ENCODE measurements at regions not wholly inside any gene's neighbourhood (a gene's known extent, or its start where the extent isn't known, plus 50 kb on each side); places are given as distances from the start of the nearest gene placed in this dataset.

DNA sequence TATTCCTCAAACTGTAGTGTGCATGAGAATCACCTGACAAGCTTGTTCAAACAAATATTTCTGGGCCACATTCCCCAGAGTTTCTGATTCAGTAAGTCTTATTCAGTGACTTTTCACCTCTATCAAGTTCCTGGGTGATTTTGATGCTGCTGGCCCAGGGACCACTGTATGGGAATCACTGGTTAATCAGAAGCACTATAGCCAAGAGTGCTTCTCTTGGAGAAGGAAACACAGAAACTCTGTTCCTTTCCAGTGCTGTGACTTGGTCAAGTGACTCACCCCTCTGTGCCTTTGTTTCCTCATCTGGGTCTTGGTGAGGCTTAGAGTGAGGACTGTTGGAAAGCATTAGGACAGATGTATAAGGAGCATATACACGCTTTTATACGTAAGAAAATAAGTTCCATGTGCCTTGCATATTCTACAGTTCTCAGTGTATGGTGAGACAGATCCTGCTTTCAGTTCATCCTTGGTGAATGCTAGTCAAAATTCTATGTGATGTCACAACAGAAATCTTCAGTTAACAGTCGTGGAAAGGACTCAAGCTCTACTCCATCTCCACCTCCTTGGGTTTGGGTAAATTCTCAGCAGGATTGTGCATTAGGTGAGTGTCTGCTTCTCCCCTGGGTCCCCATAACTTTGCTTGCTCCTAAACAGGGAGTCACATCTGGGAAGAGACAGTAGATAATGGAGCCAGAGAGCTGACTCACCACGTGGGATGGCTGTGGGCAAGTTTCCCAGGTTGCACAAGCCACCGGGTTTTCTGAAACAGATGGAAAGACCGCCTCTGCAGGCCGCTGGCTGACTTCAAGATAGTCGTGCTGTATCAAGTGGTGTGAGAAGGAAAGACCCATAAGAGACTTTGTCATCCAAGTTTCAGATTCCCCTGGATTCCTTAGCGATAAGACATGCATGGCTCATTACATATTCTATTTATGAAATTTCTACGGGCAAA, 117.0 kb downstream of the NXNL2 start:
- TF ChIP-seq, protein P1, sequence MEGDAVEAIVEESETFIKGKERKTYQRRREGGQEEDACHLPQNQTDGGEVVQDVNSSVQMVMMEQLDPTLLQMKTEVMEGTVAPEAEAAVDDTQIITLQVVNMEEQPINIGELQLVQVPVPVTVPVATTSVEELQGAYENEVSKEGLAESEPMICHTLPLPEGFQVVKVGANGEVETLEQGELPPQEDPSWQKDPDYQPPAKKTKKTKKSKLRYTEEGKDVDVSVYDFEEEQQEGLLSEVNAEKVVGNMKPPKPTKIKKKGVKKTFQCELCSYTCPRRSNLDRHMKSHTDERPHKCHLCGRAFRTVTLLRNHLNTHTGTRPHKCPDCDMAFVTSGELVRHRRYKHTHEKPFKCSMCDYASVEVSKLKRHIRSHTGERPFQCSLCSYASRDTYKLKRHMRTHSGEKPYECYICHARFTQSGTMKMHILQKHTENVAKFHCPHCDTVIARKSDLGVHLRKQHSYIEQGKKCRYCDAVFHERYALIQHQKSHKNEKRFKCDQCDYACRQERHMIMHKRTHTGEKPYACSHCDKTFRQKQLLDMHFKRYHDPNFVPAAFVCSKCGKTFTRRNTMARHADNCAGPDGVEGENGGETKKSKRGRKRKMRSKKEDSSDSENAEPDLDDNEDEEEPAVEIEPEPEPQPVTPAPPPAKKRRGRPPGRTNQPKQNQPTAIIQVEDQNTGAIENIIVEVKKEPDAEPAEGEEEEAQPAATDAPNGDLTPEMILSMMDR (IDR thresholded peaks at IDR 0.05): peak in 1 of 4 experiments; percentile 24
- TF ChIP-seq POLR2A (IDR thresholded peaks at IDR 0.05) (no peak), POLR2AphosphoS5 (IDR thresholded peaks at IDR 0.05) (peak; percentile 87), EP300 (IDR thresholded peaks at IDR 0.05) (no peak)
- Histone ChIP-seq H3K27me3 (no peaks in the 10 kb centered on the region), H3K27ac (peak overlapping the region in 3 of 4 donors; percentile 55 to 70 (median 55)), H3K9me3 (no peaks in the 10 kb centered on the region), H3K36me3 (no peaks in the 10 kb centered on the region), H3K4me1 (peaks cover 0 to 33% (median 8%) of the 10 kb centered on the region in 3 donors), H3K4me3 (no peak overlapping the region)
- ATAC-seq: peak; percentile 94
- WGBS, 2 donors (ENCODE audit: low coverage in 1 of 2): 37 to 43% methylated on average over 8 to 10 of the region's 10 CpGs

DNA sequence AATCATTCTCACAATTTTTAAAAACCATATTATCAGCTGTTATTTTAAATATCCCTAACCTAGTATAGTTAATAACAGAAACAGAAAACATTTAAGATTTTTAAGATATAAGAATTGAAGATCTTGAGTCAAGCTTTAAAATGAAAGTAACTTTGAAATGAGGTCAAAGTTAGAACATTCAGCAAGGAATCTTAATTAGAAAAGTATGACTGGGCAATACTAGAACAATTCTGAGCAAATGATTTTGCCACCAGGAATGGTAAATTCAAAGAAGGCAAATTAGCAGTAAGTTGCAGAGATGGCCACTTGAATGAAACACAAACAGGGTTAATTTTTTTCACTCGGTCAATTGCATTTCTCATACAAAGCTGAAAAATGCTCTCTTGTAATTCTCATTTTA, 117.9 kb downstream of the NXNL2 start:
- WGBS, 2 donors (ENCODE audit: low coverage in 1 of 2): 40 to 42% methylated on average over 1 of the region's 1 CpG
- no peaks in the 10 kb centered on the region for H3K9me3 ChIP-seq
- H3K4me3 ChIP-seq: no peak overlapping the region
- H3K4me1 ChIP-seq: peaks cover 0 to 40% (median 9%) of the 10 kb centered on the region in 3 donors
- TF ChIP-seq POLR2AphosphoS5 (IDR thresholded peaks at IDR 0.05) (no peak), POLR2A (IDR thresholded peaks at IDR 0.05) (no peak), EP300 (IDR thresholded peaks at IDR 0.05) (no peak)
- TF ChIP-seq, protein P1 (IDR thresholded peaks at IDR 0.05): no peak
- H3K27me3 ChIP-seq: no peaks in the 10 kb centered on the region
- no peak for ATAC-seq
- peak overlapping the region; percentile 10 to 70 (median 55) for H3K27ac ChIP-seq
- H3K36me3 ChIP-seq: no peaks in the 10 kb centered on the region

DNA sequence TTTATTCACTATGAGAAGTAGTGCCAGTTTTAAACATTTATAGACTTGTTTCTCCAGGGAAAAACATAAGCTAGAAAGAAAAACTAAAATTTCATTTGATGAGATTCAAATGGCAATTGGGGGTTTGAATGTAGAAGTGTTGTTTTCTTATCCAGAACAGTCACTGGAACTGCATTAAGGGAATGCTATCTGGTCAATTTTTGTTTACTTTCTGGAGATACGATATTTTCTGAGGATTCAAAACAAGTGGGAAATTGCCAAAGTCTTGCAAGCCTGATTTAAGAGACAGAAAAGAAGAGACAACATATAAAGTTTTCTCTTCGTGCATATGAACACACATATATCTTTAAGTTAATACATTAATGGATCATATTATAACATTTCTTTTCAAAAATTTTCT, 118.4 kb downstream of the NXNL2 start:
- TF ChIP-seq EP300 (IDR thresholded peaks at IDR 0.05) (no peak), POLR2AphosphoS5 (IDR thresholded peaks at IDR 0.05) (no peak), POLR2A (IDR thresholded peaks at IDR 0.05) (no peak)
- TF ChIP-seq, protein P1 (IDR thresholded peaks at IDR 0.05): no peak
- WGBS, 2 donors (ENCODE audit: low coverage in 1 of 2): 49 to 56% methylated on average over 2 of the region's 2 CpGs
- Histone ChIP-seq H3K4me3 (no peak overlapping the region), H3K27ac (peak overlapping the region in 1 of 4 donors; percentile 55), H3K9me3 (no peaks in the 10 kb centered on the region), H3K36me3 (no peaks in the 10 kb centered on the region), H3K4me1 (peaks cover 1 to 45% (median 12%) of the 10 kb centered on the region in 3 donors), H3K27me3 (no peaks in the 10 kb centered on the region)
- ATAC-seq: no peak

DNA sequence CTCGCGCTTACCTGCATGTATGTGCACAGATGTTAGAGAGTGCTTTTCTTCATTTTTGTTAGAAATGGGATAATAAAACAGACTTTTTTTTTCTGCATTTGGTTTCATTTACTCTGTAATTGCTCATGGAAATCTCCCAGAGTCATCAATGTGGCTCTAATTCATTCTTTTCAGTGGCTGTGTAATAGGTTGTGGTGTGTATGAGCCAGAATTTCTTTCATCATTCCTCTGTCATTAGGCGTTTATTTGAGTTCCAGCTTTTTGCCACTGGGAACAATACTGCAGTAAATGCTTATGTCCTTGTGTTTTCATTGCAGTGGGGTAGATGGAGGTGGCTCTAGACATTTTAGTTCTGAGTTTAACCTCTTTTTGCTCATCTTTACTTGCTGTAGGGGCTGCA, 118.9 kb downstream of the NXNL2 start:
- Histone ChIP-seq H3K4me3 (no peak overlapping the region), H3K4me1 (peaks cover 5 to 50% (median 12%) of the 10 kb centered on the region in 3 donors), H3K27ac (peak overlapping the region in 1 of 4 donors; percentile 39), H3K36me3 (no peaks in the 10 kb centered on the region), H3K9me3 (no peaks in the 10 kb centered on the region), H3K27me3 (no peaks in the 10 kb centered on the region)
- no peak for TF ChIP-seq POLR2AphosphoS5 (IDR thresholded peaks at IDR 0.05)
- TF ChIP-seq POLR2A (IDR thresholded peaks at IDR 0.05): no peak
- TF ChIP-seq EP300 (IDR thresholded peaks at IDR 0.05): no peak
- TF ChIP-seq, protein P1 (IDR thresholded peaks at IDR 0.05): no peak
- WGBS, 2 donors (ENCODE audit: low coverage in 1 of 2): 67% methylated on average over 3 of the region's 3 CpGs; no CpG with 5 or more reads in 1 of the 2 donors
- ATAC-seq: no peak

Data from gastroesophageal sphincter (tissue), 4 donors.